Panc1 (cell line): ENCODE measurements at regions not wholly inside any gene's neighbourhood (a gene's known extent, or its start where the extent isn't known, plus 50 kb on each side); places are given as distances from the start of the nearest gene placed in this dataset.

ENCODE experiments used
- CTCF ChIP-seq: fragments of 450-650 bp; IDR thresholded peaks from 2 replicates; pipeline ENCODE4 v1.5.1; 2017; ENCODE audit warnings: mild to moderate bottlenecking
- POLR2AphosphoS5 ChIP-seq: IDR thresholded peaks from 2 replicates; pipeline ENCODE4 v1.6.1; 2012; ENCODE audit warnings: mild to moderate bottlenecking, low read depth, low read length, moderate library complexity

DNA sequence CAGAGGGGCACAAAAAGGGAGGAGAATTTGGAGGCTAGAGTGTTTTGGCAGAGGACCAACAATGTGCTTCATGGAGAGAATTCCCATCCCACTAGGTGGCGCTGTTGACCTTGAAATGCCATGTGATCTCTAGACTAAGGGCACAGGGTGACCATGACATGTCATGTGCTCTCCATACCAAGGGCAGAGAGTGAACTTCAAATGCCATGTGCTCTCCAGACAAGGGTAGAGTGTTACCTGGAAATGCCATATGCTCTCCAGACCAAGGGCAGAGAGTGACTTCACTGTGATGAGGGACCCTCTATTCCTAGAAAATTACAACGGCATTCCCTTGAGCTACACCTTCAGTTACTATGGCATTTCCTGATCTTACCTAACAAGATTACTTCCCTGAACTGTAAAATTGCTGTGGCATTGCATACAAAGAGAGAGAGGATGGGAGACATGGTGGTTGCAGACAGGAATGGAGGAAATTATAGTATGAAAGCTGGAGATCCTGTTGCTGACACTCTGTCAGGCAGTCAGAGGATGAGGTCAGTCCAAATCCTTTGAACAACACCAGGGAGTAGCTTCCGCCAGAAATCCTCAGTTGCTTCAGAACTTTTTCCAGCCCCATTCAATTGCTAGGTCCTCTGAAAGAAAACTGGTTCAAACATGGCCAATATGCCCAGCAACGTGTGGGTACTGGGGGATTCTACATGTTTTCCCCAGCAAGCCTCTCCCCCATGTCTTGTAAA lies 60.9 kb upstream of the ACSM6 start:
- TF ChIP-seq CTCF (peak; percentile 87), POLR2AphosphoS5 (no peak)
